HEK293 (cell line): ENCODE measurements at regions not wholly inside any gene's neighbourhood (a gene's known extent, or its start where the extent isn't known, plus 50 kb on each side); places are given as distances from the start of the nearest gene placed in this dataset.

ENCODE experiments used
- SCRT1 ChIP-seq: fragments of 450-650 bp; formaldehyde crosslinking; IDR thresholded peaks from 2 replicates; pipeline ENCODE4 v1.5.1; 2016; ENCODE audit warnings: missing biosample characterization, missing genetic modification characterization, borderline replicate concordance
- ZBTB7A ChIP-seq: fragments of 450-650 bp; formaldehyde crosslinking; IDR thresholded peaks from 2 replicates; pipeline ENCODE4 v1.5.1; 2016; ENCODE audit warnings: low read depth, missing biosample characterization, missing genetic modification characterization
- ZNF138 ChIP-seq: fragments of 450-650 bp; formaldehyde crosslinking; IDR thresholded peaks from 2 replicates; pipeline ENCODE4 v1.5.1; 2016; ENCODE audit warnings: missing biosample characterization, missing genetic modification characterization, borderline replicate concordance
- ZNF670 ChIP-seq: fragments of 450-650 bp; formaldehyde crosslinking; IDR thresholded peaks from 2 replicates; pipeline ENCODE4 v1.5.1; 2016; ENCODE audit warnings: missing biosample characterization, missing genetic modification characterization, low read depth
- TF ChIP-seq, protein P1 (sequence below): fragments of 450-650 bp; IDR thresholded peaks from 2 replicates; pipeline ENCODE4 v1.5.1; 2018; ENCODE audit warnings: missing biosample characterization, missing genetic modification characterization

- TF ChIP-seq ZBTB7A (tag by site-specific recombination) (no peak), ZNF138 (tag by site-specific recombination) (no peak), ZNF670 (tag by site-specific recombination) (no peak), SCRT1 (tag by site-specific recombination) (no peak)
- TF ChIP-seq, protein P1, sequence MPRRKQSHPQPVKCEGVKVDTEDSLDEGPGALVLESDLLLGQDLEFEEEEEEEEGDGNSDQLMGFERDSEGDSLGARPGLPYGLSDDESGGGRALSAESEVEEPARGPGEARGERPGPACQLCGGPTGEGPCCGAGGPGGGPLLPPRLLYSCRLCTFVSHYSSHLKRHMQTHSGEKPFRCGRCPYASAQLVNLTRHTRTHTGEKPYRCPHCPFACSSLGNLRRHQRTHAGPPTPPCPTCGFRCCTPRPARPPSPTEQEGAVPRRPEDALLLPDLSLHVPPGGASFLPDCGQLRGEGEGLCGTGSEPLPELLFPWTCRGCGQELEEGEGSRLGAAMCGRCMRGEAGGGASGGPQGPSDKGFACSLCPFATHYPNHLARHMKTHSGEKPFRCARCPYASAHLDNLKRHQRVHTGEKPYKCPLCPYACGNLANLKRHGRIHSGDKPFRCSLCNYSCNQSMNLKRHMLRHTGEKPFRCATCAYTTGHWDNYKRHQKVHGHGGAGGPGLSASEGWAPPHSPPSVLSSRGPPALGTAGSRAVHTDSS (tag by site-specific recombination), result no peak
Measured at GRCh38 chr19:30688696-30689095, 316.5 kb downstream of the ZNF536 start.
